Fibroblast of skin of left quadriceps (primary cell): ENCODE measurements at regions not wholly inside any gene's neighbourhood (a gene's known extent, or its start where the extent isn't known, plus 50 kb on each side); places are given as distances from the start of the nearest gene placed in this dataset.
"Not testable (repeated sequence)": the region's sequence is repeated elsewhere in the genome, so short reads cannot be mapped to it uniquely, and the experiment has no call there.

Experiments
- DNase-seq, 2 experiments: peaks; one replicate each; pipeline ENCODE4 v3.0.0-alpha.2; 2013; ENCODE audit warnings: low read depth in 2 of 2

DNA sequence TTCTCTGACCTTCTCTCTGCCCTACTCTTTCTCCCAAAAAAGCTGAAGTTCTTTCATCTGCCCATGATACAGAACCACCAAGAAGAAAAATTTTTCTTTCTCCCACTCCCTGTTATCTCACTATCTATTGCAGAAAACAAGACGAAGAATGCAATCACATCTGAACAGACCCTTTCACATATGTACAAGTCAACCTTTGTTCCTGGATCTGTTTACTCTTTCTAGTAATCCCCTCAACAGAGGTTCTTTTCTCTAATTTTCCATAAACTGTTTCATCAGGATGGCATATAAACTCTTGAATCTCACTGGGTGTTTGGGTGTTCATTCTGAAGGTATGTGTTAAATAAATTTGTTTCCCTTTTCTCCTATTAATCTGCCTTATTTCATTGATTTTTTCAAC lies 1262.7 kb upstream of the NRXN1 start:
- no peak for DNase-seq

DNA sequence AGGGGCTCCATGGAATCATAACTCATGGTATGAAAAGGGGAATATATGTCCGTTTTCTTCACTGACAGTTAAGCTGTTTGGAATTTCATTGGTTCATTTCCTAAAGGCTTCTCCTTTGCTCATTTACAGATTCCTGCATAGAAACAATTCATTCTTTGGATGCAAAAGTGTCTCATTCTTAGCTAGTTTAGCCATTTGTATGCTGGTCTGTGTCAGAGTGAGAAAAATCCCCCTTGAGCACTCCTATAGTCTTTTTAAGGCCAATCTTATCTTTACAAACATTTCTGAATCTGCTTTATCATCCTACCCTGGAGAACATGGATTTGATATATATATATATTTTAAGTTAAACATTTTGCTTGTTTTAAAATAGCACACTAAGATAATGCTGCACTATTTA lies 1260.9 kb upstream of the NRXN1 start:
- DNase-seq = no peak

- DNase-seq = no peak
These were observed 1257.8 kb upstream of the NRXN1 start for GRCh38 chr2:52289741-52290140.

- DNase-seq = no peak
These were observed 1256.7 kb upstream of the NRXN1 start for GRCh38 chr2:52288596-52288995.

- peak; percentile 37 to 39 for DNase-seq
These were observed 1238.0 kb upstream of the NRXN1 start for GRCh38 chr2:52269696-52270485.

DNA sequence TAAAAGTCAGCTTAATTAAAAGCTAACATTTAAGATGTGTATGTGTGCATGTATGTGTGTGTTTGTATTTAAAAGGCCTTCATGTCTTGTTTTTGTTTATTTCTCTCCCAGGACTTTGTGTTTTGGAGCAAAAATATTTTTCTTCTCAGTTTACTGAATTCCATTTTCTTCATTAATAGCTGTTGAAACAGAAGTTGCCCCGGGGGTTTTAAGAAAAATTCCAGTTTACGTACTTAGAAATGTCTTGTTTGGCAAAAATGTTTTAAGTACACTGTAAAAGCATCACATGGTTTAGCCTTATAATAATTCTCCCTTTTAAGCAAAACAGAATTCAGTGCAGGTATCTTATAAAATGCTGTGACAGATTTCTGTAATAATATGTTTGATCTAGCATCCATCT lies 1233.0 kb upstream of the NRXN1 start:
- DNase-seq = no peak

DNA sequence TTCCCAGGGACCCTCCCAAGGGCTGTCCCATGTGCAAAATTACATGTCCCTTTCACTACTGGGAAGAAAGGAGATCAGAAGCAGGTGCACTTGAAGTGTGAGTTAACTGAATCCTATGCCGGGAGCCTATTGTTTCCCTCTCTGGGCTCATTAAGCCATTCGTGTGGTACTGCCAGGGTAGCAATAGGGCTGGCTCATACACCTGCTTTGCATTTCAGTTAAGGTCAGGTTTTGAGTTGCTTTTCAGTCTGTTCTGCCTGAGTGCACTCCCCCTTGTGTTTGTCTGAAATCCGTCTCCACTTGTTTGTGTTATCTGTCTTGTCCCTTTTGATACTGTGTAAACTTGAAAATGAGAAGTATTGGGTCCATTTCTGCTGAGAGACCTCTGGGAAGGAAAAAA lies 1232.6 kb upstream of the NRXN1 start:
- no peak for DNase-seq

DNA sequence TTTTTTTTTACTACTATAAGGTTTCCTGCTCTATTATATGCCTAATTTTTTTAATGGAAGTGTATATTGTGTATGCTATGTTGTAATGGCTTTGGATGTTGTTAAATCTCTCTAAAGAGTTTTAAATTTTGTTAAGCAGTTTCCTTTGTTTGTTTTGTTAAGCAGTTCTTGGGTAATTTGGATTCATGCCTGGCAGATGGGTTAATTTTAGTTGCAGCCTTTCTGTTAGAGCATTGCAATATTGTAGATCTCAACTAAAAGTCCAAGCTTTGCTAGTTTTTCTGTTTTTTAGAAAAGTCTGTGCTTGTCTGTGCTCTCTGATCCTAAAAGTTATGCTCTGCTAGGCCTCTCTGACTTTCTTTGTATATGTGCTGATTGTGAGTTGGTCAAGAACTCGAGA lies 1229.0 kb upstream of the NRXN1 start:
- peak; percentile 4 to 15 for DNase-seq

GRCh38 chr2:52258967-52259366 lies 1227.0 kb upstream of the NRXN1 start:
- not testable (repeated sequence) for DNase-seq

GRCh38 chr2:52258038-52258437 lies 1226.1 kb upstream of the NRXN1 start:
- DNase-seq = no peak

- no peak for DNase-seq
These were observed 1221.6 kb upstream of the NRXN1 start for GRCh38 chr2:52253416-52253980.

DNA sequence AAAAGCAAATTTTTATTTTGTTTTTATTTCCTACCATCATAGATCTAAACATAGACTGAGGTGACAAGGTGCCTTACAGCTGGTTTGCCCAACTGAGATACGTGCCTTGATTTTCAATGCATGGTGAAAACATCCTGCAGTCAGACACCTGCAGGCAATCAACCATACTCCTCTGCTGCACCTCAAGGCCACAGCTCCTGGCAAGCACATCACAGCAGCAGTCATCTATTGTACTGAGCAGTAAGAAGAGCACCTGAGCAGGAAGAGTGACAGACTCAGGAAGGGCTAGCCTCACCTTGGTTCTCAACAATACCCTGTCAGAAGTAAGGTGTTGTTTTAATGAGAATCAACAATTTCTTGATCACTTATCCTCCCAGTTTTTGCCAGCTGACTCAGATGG lies 1206.8 kb upstream of the NRXN1 start:
- no peak for DNase-seq

- DNase-seq = peak; percentile 3 to 5
These were observed 1190.2 kb upstream of the NRXN1 start for GRCh38 chr2:52222128-52222527.

GRCh38 chr2:52220393-52220792 lies 1188.5 kb upstream of the NRXN1 start:
- no peak for DNase-seq

DNA sequence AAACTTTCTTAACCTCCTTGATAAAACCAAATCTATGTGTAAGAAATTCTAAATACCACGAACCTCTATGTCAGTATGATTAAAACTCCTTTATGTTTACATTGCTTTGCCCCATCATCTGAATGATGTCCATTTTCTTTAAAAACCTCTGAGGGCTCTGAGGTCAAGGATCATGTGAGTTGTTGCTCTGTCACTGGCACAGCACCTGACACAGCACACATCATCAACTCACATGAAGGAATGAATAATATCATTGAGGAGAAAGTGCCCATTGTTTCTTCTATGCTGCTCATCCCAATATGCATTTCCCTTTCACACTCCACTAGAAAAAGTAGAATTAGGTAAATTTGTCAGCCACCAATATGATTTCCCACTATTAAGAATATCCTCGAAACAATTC lies 1178.7 kb upstream of the NRXN1 start:
- no peak for DNase-seq

DNA sequence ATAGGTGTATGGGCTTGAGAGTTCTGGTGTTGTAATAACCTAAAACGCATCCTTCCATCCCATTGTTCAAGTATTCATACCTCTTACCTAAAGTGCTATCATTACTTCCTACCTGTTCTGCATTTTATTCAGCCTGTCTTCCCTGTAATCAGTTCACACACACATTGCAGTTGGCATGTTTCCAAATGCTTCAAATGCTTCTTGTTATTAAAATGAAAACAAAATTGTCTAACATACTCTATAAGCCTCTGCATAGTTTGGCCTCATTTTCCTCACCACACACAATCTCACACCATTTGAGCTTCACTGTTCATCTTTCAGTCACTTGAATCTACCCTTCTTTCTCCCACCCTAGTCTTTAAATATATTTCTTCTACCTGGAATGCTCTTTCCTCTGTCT lies 1178.2 kb upstream of the NRXN1 start:
- no peak for DNase-seq

DNA sequence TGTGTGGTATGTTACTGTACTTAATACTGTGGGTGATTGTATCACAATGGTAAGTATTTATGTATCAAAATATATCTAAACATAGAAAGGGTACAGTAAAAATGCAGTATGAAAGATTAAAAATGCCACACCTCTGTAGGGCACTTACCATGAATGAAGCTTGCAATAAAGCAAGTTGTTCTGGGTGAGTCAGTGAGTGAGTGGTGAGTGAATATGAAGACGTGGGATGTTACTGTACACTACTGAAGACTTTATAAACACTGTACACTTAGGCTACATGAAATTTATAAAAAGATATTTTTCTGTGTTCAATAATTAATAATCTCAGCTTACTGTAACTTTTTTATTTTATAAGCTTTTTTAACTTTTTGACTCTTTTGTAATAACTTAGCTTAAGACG lies 1162.4 kb upstream of the NRXN1 start:
- no peak for DNase-seq

GRCh38 chr2:52193804-52194203 lies 1161.9 kb upstream of the NRXN1 start:
- no peak for DNase-seq

DNA sequence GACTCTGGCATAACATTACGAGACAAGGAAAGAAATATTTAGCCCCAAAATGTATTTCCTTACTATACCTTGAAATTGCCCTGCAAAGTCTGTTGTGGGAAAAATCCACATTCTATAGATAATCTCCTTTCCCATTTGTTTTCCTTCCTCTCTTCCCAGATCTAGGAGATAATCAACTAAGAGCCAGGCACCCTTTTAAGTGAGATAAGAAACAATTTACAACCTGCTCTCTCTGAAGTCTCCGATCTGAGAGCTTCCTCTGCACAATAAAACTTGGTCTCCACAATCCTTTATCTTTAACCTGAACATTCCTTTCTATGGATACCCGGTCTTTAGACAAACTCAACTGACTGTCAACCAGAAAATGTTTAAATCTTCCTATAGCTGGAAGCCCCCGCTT lies 1160.7 kb upstream of the NRXN1 start:
- DNase-seq = no peak

DNA sequence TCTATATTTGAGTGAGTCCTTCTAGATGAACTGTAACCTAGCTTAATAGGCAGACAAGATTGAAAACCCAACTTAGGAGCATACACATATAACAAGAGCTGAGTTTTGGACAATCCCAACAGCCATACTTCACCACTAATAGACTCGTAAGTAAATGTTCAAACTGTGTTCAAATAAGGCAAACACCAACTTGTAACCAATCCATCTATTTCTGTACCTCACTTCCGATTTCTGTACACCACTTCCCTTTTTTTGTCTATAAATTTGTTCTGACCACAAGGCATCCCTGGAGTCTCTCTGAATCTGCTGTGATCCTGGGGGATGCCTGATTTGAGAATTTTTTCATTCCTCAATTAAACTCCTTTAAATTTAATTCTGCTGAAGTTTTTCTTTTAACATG lies 1149.1 kb upstream of the NRXN1 start:
- no peak for DNase-seq

GRCh38 chr2:52178845-52179244 lies 1146.9 kb upstream of the NRXN1 start:
- DNase-seq = no peak

- no peak for DNase-seq
These were observed 1113.1 kb upstream of the NRXN1 start for GRCh38 chr2:52145005-52145404.

- no peak for DNase-seq
These were observed 1112.7 kb upstream of the NRXN1 start for GRCh38 chr2:52144590-52144989.

DNA sequence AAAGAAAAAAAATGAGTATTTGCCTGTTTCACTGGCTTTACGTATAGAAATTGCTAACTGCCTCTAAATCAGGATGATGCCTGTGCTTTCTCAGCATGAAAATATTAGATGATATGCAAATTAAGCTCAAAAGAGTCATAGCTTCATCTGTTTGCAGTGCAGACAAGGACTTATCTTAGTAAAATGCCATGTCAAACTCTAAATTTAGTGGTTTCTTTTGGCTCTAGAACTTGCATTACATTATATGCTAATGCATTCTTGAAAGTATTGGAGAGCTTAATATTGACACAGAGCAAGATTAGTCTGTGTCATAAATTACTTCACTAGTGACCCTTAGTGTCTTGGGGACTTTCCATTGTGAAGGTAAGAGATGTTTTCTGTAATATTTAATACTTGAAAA lies 1109.1 kb upstream of the NRXN1 start:
- DNase-seq = no peak
